GM12891 (cell line): ENCODE measurements at regions not wholly inside any gene's neighbourhood (a gene's known extent, or its start where the extent isn't known, plus 50 kb on each side); places are given as distances from the start of the nearest gene placed in this dataset.

Experiments used
- DNase-seq: peaks from one replicate; pipeline ENCODE4 v3.0.0; 2011; ENCODE audit warnings: low spot score; ENCODE audit not compliant: insufficient read length
- FAIRE-seq: peaks from 2 replicates; lab custom pipeline; 2011; peaks lifted over from hg19 to GRCh38; lab: Jason Lieb, UNC
- PAX5 ChIP-seq: IDR thresholded peaks from 2 replicates; pipeline ENCODE4 v1.6.1; 2011; ENCODE audit warnings: low read length, moderate library complexity, mild to moderate bottlenecking; ENCODE audit not compliant: insufficient read depth, severe bottlenecking
- POLR2A ChIP-seq: IDR thresholded peaks from 2 replicates; pipeline ENCODE4 v1.6.1; 2011; ENCODE audit warnings: low read depth, low read length, control low read depth
- POLR2AphosphoS5 ChIP-seq: IDR thresholded peaks from 2 replicates; pipeline ENCODE4 v1.6.1; 2011; ENCODE audit warnings: low read depth, low read length, control low read depth
- POU2F2 ChIP-seq: IDR thresholded peaks from 2 replicates; pipeline ENCODE4 v1.6.1; 2011; ENCODE audit warnings: low read depth, mild to moderate bottlenecking, control low read depth, low read length, moderate library complexity
- SPI1 ChIP-seq: IDR thresholded peaks from 2 replicates; pipeline ENCODE4 v1.6.1; 2011; ENCODE audit warnings: low read depth, low read length, control low read depth
- TAF1 ChIP-seq: IDR thresholded peaks from 2 replicates; pipeline ENCODE4 v1.6.1; 2011; ENCODE audit warnings: low read depth, low read length, control low read depth

DNA sequence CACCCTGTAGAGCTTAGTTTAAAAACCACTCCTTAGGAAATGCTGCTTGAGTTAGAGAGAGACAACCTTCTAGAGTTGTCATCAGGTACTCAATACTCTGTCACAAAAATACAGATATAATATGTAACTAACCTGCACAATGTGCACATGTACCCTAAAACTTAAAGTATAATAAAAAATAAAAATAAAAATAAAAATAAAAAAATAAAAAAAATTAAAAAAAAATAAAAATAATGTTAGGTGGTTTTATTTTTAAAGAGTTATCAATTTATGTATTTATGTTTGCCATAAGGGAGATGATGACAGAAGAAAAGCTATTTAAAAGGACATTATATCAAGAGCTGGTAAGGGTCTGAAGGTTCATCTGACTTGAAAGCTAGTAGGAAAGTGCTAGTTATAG, 397.9 kb downstream of the TMA16 start:
- TF ChIP-seq POLR2A = no peak
- no peak for TF ChIP-seq SPI1
- no peak for TF ChIP-seq TAF1
- no peak for TF ChIP-seq PAX5
- no peak for TF ChIP-seq POU2F2
- no peak for TF ChIP-seq POLR2AphosphoS5
- DNase-seq = no peak
- no peak for FAIRE-seq

DNA sequence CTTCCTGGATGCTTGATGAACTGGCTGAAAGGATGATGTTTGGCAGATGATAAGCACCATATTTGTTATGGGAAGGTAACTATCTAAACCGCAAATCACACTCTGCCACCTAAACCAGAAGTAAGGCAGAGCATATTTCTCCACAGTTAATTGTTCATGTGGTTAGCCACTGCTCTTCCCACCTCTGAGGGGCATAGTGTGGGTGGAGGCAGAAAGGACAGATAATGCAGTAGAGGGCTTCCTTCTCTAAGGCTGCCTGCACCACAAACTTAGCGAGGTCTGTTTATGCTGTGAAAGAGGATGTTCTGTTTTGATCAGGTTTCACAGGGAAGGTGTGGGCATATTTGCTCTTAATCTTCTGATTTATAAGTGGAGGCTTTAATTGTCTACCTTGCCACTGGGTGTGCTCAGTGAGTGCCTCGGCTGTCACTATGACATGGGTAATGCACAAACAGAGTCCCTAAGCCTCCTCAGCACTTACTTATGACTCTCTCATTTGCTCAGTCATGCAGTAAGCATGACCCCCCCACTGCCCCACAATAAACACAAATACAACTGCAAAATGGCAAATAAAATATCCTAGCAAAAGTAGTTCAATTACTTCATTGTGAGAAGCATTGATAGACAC, 401.0 kb downstream of the TMA16 start:
- TF ChIP-seq PAX5 (no peak), POLR2A (no peak), SPI1 (no peak), POLR2AphosphoS5 (no peak), POU2F2 (no peak), TAF1 (no peak)
- DNase-seq (no peak), FAIRE-seq (no peak)

- no peak for FAIRE-seq
- TF ChIP-seq PAX5 (no peak), POU2F2 (no peak), POLR2AphosphoS5 (no peak), TAF1 (no peak), POLR2A (no peak), SPI1 (no peak)
- DNase-seq = no peak
Observed at GRCh38 chr4:163901319-163901718, 406.8 kb downstream of the TMA16 start.

- no peak for TF ChIP-seq PAX5
- TF ChIP-seq POLR2A = no peak
- TF ChIP-seq TAF1 = no peak
- TF ChIP-seq POU2F2 = no peak
- no peak for TF ChIP-seq SPI1
- TF ChIP-seq POLR2AphosphoS5 = no peak
- FAIRE-seq = no peak
- no peak for DNase-seq
Observed at GRCh38 chr4:163902417-163902816, 407.9 kb downstream of the TMA16 start.

DNA sequence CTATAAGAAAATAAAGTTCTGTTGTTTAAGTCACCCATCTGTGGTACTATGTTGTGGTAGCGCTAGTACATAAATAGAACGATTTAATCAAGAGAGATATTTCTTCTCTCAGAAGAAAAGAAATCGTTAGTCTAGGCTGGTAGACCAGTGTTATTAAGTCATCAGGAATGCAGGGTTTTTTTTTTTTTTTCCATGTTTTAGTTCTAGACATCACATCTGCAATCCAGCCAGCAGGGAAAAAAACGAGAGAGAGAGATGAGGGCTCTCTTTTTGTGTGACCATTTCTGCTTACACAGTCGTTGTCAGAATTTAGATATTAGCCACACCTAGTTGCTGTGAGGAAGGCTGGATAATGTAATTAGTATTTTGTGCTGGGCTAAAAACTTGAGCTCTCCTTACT, 417.4 kb downstream of the TMA16 start:
- no peak for FAIRE-seq
- DNase-seq = no peak
- TF ChIP-seq SPI1 = no peak
- no peak for TF ChIP-seq TAF1
- no peak for TF ChIP-seq POLR2A
- TF ChIP-seq POU2F2 = no peak

GRCh38 chr4:163913571-163913970, 419.1 kb downstream of the TMA16 start:
- FAIRE-seq (no peak), DNase-seq (no peak)
- TF ChIP-seq POLR2A (no peak), POLR2AphosphoS5 (no peak), TAF1 (no peak)

- no peak for TF ChIP-seq PAX5
- no peak for TF ChIP-seq POU2F2
- TF ChIP-seq POLR2AphosphoS5 = no peak
- TF ChIP-seq TAF1 = no peak
- FAIRE-seq (no peak), DNase-seq (no peak)
Observed at GRCh38 chr4:163915896-163916295, 421.4 kb downstream of the TMA16 start.

- FAIRE-seq (no peak), DNase-seq (no peak)
- TF ChIP-seq TAF1 (no peak), SPI1 (no peak), POU2F2 (no peak), POLR2AphosphoS5 (no peak), POLR2A (no peak), PAX5 (no peak)
Observed at GRCh38 chr4:163920426-163920825, 425.9 kb downstream of the TMA16 start.

DNA sequence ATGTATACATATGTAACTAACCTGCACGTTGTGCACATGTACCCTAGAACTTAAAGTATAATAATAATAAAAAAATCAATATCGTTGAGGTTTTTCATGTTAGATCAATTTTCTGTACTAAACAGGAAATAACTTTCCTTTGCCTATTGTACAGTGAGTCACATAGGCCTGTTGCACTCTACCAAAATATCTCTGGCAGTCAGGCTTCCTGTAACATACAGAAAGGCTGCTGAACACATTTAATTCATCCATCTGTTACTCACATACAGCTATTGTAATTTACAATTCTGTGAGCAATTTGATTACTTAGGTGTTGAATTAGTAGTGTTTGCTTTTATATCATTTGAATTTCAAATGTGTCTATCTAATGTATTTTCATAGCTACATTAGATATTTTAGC, 427.8 kb downstream of the TMA16 start:
- FAIRE-seq (no peak), DNase-seq (no peak)
- no peak for TF ChIP-seq POLR2AphosphoS5
- no peak for TF ChIP-seq POLR2A

- DNase-seq (no peak), FAIRE-seq (no peak)
- no peak for TF ChIP-seq POLR2AphosphoS5
- no peak for TF ChIP-seq POLR2A
- TF ChIP-seq SPI1 = no peak
- no peak for TF ChIP-seq PAX5
- no peak for TF ChIP-seq TAF1
- no peak for TF ChIP-seq POU2F2
Observed at GRCh38 chr4:163923092-163923491, 428.6 kb downstream of the TMA16 start.

DNA sequence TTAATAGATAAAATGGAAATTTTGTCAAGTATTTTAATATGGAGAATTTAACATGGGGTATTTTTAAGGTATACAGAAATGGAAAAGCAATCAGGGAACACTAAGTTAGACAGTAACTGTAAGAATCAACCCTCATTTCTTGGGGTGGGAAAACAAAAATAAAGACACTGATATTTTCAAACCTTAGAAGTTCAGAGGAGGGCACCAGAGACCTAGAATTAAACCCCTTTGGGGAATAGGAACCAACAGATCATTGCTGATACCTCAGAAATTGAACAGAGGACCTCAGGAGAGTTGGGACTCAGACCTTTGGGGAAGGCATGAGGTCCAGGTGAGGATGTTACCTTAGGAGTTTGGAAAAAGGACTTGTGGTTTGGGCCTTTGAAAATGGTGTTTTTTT, 435.6 kb downstream of the TMA16 start:
- no peak for DNase-seq
- FAIRE-seq = no peak
- no peak for TF ChIP-seq POU2F2
- TF ChIP-seq TAF1 = no peak
- TF ChIP-seq SPI1 = no peak
- TF ChIP-seq POLR2AphosphoS5 = no peak
- no peak for TF ChIP-seq PAX5
- TF ChIP-seq POLR2A = no peak

DNA sequence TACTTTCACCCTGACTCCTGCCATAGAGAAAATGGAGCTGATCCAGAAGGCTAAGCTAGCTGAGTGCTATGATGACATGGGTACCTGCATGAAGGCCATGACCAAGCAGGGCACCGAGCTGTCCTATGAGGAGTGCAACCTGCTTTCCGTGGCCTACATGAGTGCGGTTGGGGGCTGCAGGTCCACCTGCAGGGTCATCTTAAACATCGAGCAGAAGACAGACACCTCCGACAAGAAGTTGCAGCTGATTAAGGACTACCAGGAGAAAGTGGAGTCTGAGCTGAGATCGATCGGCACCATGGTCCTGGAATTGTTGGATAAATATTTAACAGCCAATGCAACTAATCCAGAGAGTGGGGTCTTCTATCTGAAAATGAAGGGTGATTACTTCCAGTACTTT, 438.0 kb downstream of the TMA16 start:
- TF ChIP-seq SPI1 (no peak), POLR2AphosphoS5 (no peak), TAF1 (no peak)
- FAIRE-seq (no peak), DNase-seq (no peak)
